ENCODE measurements at regions not wholly inside any gene's neighbourhood (a gene's known extent, or its start where the extent isn't known, plus 50 kb on each side); places are given as distances from the start of the nearest gene placed in this dataset.
"Not testable (repeated sequence)": the region's sequence is repeated elsewhere in the genome, so short reads cannot be mapped to it uniquely, and the experiment has no call there.

GRCh38 chr17:77793146-77793970 lies 165.1 kb upstream of the TNRC6C start:
- DNase-seq: no peak

- no peak for DNase-seq
Measured at GRCh38 chr17:77793971-77794235, 164.6 kb upstream of the TNRC6C start.

- no peak for DNase-seq
Measured at GRCh38 chr17:77794846-77795245, 163.7 kb upstream of the TNRC6C start.

- DNase-seq: no peak
Measured at GRCh38 chr17:77795685-77796084, 162.8 kb upstream of the TNRC6C start.

- DNase-seq: no peak
Measured at GRCh38 chr17:77796176-77796860, 162.2 kb upstream of the TNRC6C start.

- DNase-seq: no peak
Measured at GRCh38 chr17:77798031-77798430, 160.5 kb upstream of the TNRC6C start.

GRCh38 chr17:77798481-77798880 lies 160.0 kb upstream of the TNRC6C start:
- DNase-seq: no peak

GRCh38 chr17:77800816-77801215 lies 157.7 kb upstream of the TNRC6C start:
- no peak for DNase-seq

GRCh38 chr17:77801545-77802332 lies 156.8 kb upstream of the TNRC6C start:
- DNase-seq: no peak

- no peak for DNase-seq
Measured at GRCh38 chr17:77802333-77802615, 156.2 kb upstream of the TNRC6C start.

- no peak for DNase-seq
Measured at GRCh38 chr17:77802811-77803220, 155.7 kb upstream of the TNRC6C start.

- DNase-seq: no peak
Measured at GRCh38 chr17:77803726-77804125, 154.8 kb upstream of the TNRC6C start.

- no peak for DNase-seq
Measured at GRCh38 chr17:77804796-77805426, 153.6 kb upstream of the TNRC6C start.

GRCh38 chr17:77805970-77806369 lies 152.5 kb upstream of the TNRC6C start:
- DNase-seq: not testable (repeated sequence)

- no peak for DNase-seq
Measured at GRCh38 chr17:77807051-77807745, 151.3 kb upstream of the TNRC6C start.

- no peak for DNase-seq
Measured at GRCh38 chr17:77807746-77808441, 150.6 kb upstream of the TNRC6C start.

GRCh38 chr17:77808686-77809425 lies 149.6 kb upstream of the TNRC6C start:
- no peak for DNase-seq

GRCh38 chr17:77809814-77810213 lies 148.7 kb upstream of the TNRC6C start:
- no peak for DNase-seq

- no peak for DNase-seq
Measured at GRCh38 chr17:77810536-77810935, 148.0 kb upstream of the TNRC6C start.

- no peak for DNase-seq
Measured at GRCh38 chr17:77811521-77811920, 147.0 kb upstream of the TNRC6C start.

GRCh38 chr17:77814091-77814772 lies 144.3 kb upstream of the TNRC6C start:
- no peak for DNase-seq
